ENCODE measurements at regions not wholly inside any gene's neighbourhood (a gene's known extent, or its start where the extent isn't known, plus 50 kb on each side); places are given as distances from the start of the nearest gene placed in this dataset.

GRCh38 chr11:129283141-129283540 is 91.0 kb upstream of the ARHGAP32 start:
- TF ChIP-seq CTCF (conservative IDR thresholded peaks at IDR 0.05 in 1 of 2, IDR thresholded peaks at IDR 0.05 in 1 of 2; ENCODE audit: low read depth in 1 of 2, low read length in 2 of 2) (no peak), EZH2 (IDR thresholded peaks at IDR 0.05; ENCODE audit: low read length, missing control alignments) (no peak)
